Neural progenitor cell (in vitro differentiated cells): ENCODE measurements at regions not wholly inside any gene's neighbourhood (a gene's known extent, or its start where the extent isn't known, plus 50 kb on each side); places are given as distances from the start of the nearest gene placed in this dataset.

Source experiments
- CTCF ChIP-seq: fragments of 200-600 bp; sonication (generic); IDR thresholded peaks from 2 replicates; pipeline ENCODE4 v1.5.1; 2017; ENCODE audit warnings: antibody characterized with exemption, mild to moderate bottlenecking
- EZH2 ChIP-seq: fragments of 200-600 bp; sonication (generic); IDR thresholded peaks from 2 replicates; pipeline ENCODE4 v1.6.1; 2017; ENCODE audit warnings: antibody characterized with exemption, mild to moderate bottlenecking, moderate library complexity

GRCh38 chr13:33744589-33745369, 73.2 kb upstream of the RFC3 start:
- TF ChIP-seq CTCF, result no peak
- TF ChIP-seq EZH2, result no peak
